ENCODE measurements at regions not wholly inside any gene's neighbourhood (a gene's known extent, or its start where the extent isn't known, plus 50 kb on each side); places are given as distances from the start of the nearest gene placed in this dataset.

DNA sequence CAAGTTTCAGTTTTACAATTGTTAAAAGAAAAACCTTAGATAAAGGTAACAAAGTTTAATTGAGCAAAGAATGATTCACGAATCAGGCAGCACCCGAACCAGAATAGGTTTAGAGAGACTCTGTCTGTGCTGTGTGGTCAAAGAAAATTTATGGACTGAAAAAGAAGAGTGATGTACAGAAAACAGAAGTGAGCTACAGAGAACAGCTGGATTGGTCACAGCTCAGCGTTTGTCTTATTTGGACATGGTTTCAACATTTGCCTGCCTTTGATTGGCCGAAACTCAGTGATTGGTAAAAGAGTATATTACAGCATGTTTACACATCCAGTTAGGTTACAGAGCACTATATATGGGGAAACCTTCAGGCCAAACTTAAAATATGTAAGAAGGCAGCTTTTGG, 703.2 kb upstream of the STXBP6 start:
- H3K9me3 Mint-ChIP-seq: no peaks in the 10 kb centered on the region; a peak in 2 of 5 replicates
- Histone ChIP-seq H3K27me3 (ENCODE audit: insufficient read depth, low read length) (no peaks in the 10 kb centered on the region), H4K91ac (ENCODE audit: insufficient read length, low read depth, low read length) (no peak overlapping the region), H2BK120ac (ENCODE audit: low read depth, low read length, poor library complexity, severe bottlenecking) (no peak overlapping the region), H3K23ac (ENCODE audit: insufficient read length, low read depth, low read length) (no peak overlapping the region), H3K18ac (ENCODE audit: insufficient read length, low read depth, low read length) (no peak overlapping the region), H3K79me1 (ENCODE audit: insufficient read depth, low read depth, low read length, poor library complexity, severe bottlenecking) (no peaks in the 10 kb centered on the region), H3K27ac (ENCODE audit: insufficient read length, low read depth, low read length) (no peak overlapping the region), H3T11ph (ENCODE audit: low read length) (no peak overlapping the region), H2AK5ac (ENCODE audit: insufficient read length, low read length) (no peak overlapping the region), H3K56ac (ENCODE audit: insufficient read length, low read depth, low read length) (no peak overlapping the region), H2BK12ac (ENCODE audit: insufficient read length, low read depth, low read length) (no peak overlapping the region), H3K9ac (ENCODE audit: extremely low read depth, insufficient read length, low read length) (no peak overlapping the region), H3K4me2 (ENCODE audit: insufficient read depth, insufficient read length, low read length) (no peak overlapping the region), H2BK20ac (ENCODE audit: low read depth, low read length, poor library complexity, severe bottlenecking) (no peak overlapping the region), H3K4me1 (ENCODE audit: insufficient read depth, low read length) (peaks cover 6% of the 10 kb centered on the region; the same call in 1 of the 2 replicates), H4K20me1 (ENCODE audit: control insufficient read depth, insufficient read depth, insufficient read length) (no peaks in the 10 kb centered on the region), H2AFZ (ENCODE audit: low read length) (no peak overlapping the region), H3K79me2 (ENCODE audit: insufficient read depth, low read length) (no peaks in the 10 kb centered on the region), H2BK15ac (ENCODE audit: low read depth, low read length) (no peak overlapping the region), H3K4ac (ENCODE audit: low read depth, low read length) (no peak overlapping the region), H3K23me2 (ENCODE audit: insufficient read length, low read depth, low read length, poor library complexity, severe bottlenecking) (no peaks in the 10 kb centered on the region), H4K8ac (replicated peaks; ENCODE audit: insufficient read length, low read depth, low read length) (no peak overlapping the region), H3K9me3 (ENCODE audit: control insufficient read depth, low read depth, low read length) (no peaks in the 10 kb centered on the region), H3K14ac (ENCODE audit: insufficient read depth, low read length) (no peak overlapping the region), H4K5ac (ENCODE audit: insufficient read length, low read depth, low read length) (no peak overlapping the region), H2BK5ac (ENCODE audit: insufficient read length, low read length) (no peak overlapping the region)
- no peaks in the 10 kb centered on the region; a peak in 1 of 7 replicates for H3K36me3 Mint-ChIP-seq (ENCODE audit: insufficient read depth in 1 of 3, low read depth in 3 of 3)
- H3K27ac Mint-ChIP-seq: no peak overlapping the region
- WGBS (ENCODE audit: extremely low coverage, insufficient read length, low lambda C conversion rate): no CpG with 5 or more reads among the region's 4 CpGs
- DNase-seq: no peak
- no peaks in the 10 kb centered on the region for H3K27me3 Mint-ChIP-seq (ENCODE audit: low read depth)
- H3K4me1 Mint-ChIP-seq: peaks cover 22 to 29% of the 10 kb centered on the region in 2 experiments
- no peak overlapping the region for H3K4me3 Mint-ChIP-seq
- TF ChIP-seq, protein P1, sequence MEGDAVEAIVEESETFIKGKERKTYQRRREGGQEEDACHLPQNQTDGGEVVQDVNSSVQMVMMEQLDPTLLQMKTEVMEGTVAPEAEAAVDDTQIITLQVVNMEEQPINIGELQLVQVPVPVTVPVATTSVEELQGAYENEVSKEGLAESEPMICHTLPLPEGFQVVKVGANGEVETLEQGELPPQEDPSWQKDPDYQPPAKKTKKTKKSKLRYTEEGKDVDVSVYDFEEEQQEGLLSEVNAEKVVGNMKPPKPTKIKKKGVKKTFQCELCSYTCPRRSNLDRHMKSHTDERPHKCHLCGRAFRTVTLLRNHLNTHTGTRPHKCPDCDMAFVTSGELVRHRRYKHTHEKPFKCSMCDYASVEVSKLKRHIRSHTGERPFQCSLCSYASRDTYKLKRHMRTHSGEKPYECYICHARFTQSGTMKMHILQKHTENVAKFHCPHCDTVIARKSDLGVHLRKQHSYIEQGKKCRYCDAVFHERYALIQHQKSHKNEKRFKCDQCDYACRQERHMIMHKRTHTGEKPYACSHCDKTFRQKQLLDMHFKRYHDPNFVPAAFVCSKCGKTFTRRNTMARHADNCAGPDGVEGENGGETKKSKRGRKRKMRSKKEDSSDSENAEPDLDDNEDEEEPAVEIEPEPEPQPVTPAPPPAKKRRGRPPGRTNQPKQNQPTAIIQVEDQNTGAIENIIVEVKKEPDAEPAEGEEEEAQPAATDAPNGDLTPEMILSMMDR (conservative IDR thresholded peaks at IDR 0.05): no peak

All from H9 (cell line).